Fibroblast of pulmonary artery (primary cell): ENCODE measurements at regions not wholly inside any gene's neighbourhood (a gene's known extent, or its start where the extent isn't known, plus 50 kb on each side); places are given as distances from the start of the nearest gene placed in this dataset.

Source experiments
- DNase-seq: peaks from one replicate; pipeline ENCODE4 v3.0.0-alpha.2; 2010; ENCODE audit warnings: low read depth
- H3K4me3 ChIP-seq: replicated peaks from 2 replicates; pipeline ENCODE4 v1.5.1; 2011; ENCODE audit warnings: low read depth, mild to moderate bottlenecking, control low read depth, low read length, moderate library complexity
- CTCF ChIP-seq: IDR thresholded peaks from 2 replicates; pipeline ENCODE4 v1.5.1; 2011; ENCODE audit warnings: mild to moderate bottlenecking, control low read depth, low read length, inconsistent platforms; ENCODE audit errors: missing control alignments

GRCh38 chr3:24545887-24546286, 51.2 kb upstream of the THRB start:
- no peak overlapping the region for H3K4me3 ChIP-seq
- no peak for TF ChIP-seq CTCF
- DNase-seq, result no peak

- no peak overlapping the region for H3K4me3 ChIP-seq
- no peak for TF ChIP-seq CTCF
- DNase-seq, result no peak
Observed at GRCh38 chr3:24548278-24548677, 53.6 kb upstream of the THRB start.

- no peak for TF ChIP-seq CTCF
- no peak for DNase-seq
- no peak overlapping the region for H3K4me3 ChIP-seq
Observed at GRCh38 chr3:24550588-24550987, 55.9 kb upstream of the THRB start.

GRCh38 chr3:24551626-24552025, 57.0 kb upstream of the THRB start:
- H3K4me3 ChIP-seq, result no peak overlapping the region
- TF ChIP-seq CTCF, result no peak
- DNase-seq, result no peak

- no peak overlapping the region for H3K4me3 ChIP-seq
- no peak for DNase-seq
- TF ChIP-seq CTCF, result no peak
Observed at GRCh38 chr3:24562895-24563294, 68.2 kb upstream of the THRB start.

GRCh38 chr3:24565053-24565452, 70.4 kb upstream of the THRB start:
- no peak overlapping the region for H3K4me3 ChIP-seq
- no peak for DNase-seq
- no peak for TF ChIP-seq CTCF

GRCh38 chr3:24565656-24566055, 71.0 kb upstream of the THRB start:
- no peak for TF ChIP-seq CTCF
- no peak for DNase-seq
- no peak overlapping the region for H3K4me3 ChIP-seq
